ENCODE measurements at regions not wholly inside any gene's neighbourhood (a gene's known extent, or its start where the extent isn't known, plus 50 kb on each side); places are given as distances from the start of the nearest gene placed in this dataset.

DNA sequence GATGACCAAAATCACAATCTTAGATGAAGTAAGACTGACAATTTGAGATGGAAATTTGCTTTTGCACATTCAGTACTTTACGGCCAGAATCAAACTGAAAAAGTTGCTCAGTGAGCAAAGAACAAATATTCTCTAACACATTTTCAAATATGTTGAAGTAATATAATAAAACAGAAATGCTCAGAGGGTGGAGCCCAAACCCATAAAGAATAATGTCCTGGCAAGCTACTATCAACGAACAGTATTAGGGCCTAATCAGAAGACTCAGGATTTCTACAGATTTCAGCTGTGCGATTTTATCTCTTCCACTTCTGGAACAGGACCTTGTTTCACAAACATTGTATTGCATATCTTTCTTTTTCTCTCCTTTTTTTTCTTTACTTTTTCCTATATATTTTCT, 505.0 kb downstream of the TECRL start:
- H3K27me3 Mint-ChIP-seq (ENCODE audit: unreplicated experiment) = no peaks in the 10 kb centered on the region
- intact Hi-C loops (cut with micrococcal nuclease; ENCODE audit: unreplicated experiment) = no loop called here
- H3K4me3 Mint-ChIP-seq (ENCODE audit: low read depth, unreplicated experiment) = no peak overlapping the region
- CTCF ChIA-PET = no interaction called here
- no peak for DNase-seq
- no peaks in the 10 kb centered on the region for H3K36me3 Mint-ChIP-seq (ENCODE audit: insufficient read depth, unreplicated experiment)
- H3K27ac Mint-ChIP-seq (ENCODE audit: unreplicated experiment) = no peak overlapping the region
- no peaks in the 10 kb centered on the region for H3K4me1 Mint-ChIP-seq (ENCODE audit: low read depth, unreplicated experiment)
- no TSS peak for BruUV-seq (replicated peaks)
- peaks cover 9% of the 10 kb centered on the region for H3K9me3 Mint-ChIP-seq (ENCODE audit: low read depth, unreplicated experiment)
- TF ChIP-seq, protein P1, sequence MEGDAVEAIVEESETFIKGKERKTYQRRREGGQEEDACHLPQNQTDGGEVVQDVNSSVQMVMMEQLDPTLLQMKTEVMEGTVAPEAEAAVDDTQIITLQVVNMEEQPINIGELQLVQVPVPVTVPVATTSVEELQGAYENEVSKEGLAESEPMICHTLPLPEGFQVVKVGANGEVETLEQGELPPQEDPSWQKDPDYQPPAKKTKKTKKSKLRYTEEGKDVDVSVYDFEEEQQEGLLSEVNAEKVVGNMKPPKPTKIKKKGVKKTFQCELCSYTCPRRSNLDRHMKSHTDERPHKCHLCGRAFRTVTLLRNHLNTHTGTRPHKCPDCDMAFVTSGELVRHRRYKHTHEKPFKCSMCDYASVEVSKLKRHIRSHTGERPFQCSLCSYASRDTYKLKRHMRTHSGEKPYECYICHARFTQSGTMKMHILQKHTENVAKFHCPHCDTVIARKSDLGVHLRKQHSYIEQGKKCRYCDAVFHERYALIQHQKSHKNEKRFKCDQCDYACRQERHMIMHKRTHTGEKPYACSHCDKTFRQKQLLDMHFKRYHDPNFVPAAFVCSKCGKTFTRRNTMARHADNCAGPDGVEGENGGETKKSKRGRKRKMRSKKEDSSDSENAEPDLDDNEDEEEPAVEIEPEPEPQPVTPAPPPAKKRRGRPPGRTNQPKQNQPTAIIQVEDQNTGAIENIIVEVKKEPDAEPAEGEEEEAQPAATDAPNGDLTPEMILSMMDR (IDR thresholded peaks at IDR 0.05; ENCODE audit: unreplicated experiment) = no peak

DNA sequence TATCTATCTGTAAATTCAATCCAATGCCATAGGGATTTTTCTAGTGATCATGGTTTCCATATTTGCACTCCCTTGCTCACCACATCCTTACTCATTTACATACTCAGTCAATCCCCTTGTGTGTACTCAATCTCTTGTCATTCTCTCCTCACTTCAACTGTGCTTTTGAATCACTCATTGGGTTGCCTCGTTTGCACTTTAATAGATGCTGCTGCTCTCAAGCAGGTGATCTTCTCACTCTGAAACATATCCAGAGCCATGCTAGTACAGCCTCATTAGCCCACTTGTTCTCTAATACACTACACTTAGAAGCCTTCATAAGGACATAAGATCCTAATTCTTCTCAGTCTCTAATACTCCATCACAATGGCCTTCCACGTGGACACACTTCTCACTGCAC, 507.9 kb downstream of the TECRL start:
- no TSS peak for BruUV-seq (replicated peaks)
- TF ChIP-seq, protein P1 (IDR thresholded peaks at IDR 0.05; ENCODE audit: unreplicated experiment) = no peak
- intact Hi-C loops (cut with micrococcal nuclease; ENCODE audit: unreplicated experiment) = no loop called here
- no peak overlapping the region for H3K27ac Mint-ChIP-seq (ENCODE audit: unreplicated experiment)
- H3K9me3 Mint-ChIP-seq (ENCODE audit: low read depth, unreplicated experiment) = peaks cover 9% of the 10 kb centered on the region
- no peak for DNase-seq
- H3K4me1 Mint-ChIP-seq (ENCODE audit: low read depth, unreplicated experiment) = no peaks in the 10 kb centered on the region
- H3K36me3 Mint-ChIP-seq (ENCODE audit: insufficient read depth, unreplicated experiment) = no peaks in the 10 kb centered on the region
- H3K4me3 Mint-ChIP-seq (ENCODE audit: low read depth, unreplicated experiment) = no peak overlapping the region
- H3K27me3 Mint-ChIP-seq (ENCODE audit: unreplicated experiment) = no peaks in the 10 kb centered on the region
- CTCF ChIA-PET = no interaction called here

GRCh38 chr4:63898961-63899360, 510.3 kb downstream of the TECRL start:
- H3K27me3 Mint-ChIP-seq (ENCODE audit: unreplicated experiment) = no peaks in the 10 kb centered on the region
- intact Hi-C loops (cut with micrococcal nuclease; ENCODE audit: unreplicated experiment) = no loop called here
- peaks cover 7% of the 10 kb centered on the region for H3K9me3 Mint-ChIP-seq (ENCODE audit: low read depth, unreplicated experiment)
- CTCF ChIA-PET = no interaction called here
- H3K27ac Mint-ChIP-seq (ENCODE audit: unreplicated experiment) = no peak overlapping the region
- H3K4me1 Mint-ChIP-seq (ENCODE audit: low read depth, unreplicated experiment) = no peaks in the 10 kb centered on the region
- TF ChIP-seq, protein P1 (IDR thresholded peaks at IDR 0.05; ENCODE audit: unreplicated experiment) = no peak
- no peak overlapping the region for H3K4me3 Mint-ChIP-seq (ENCODE audit: low read depth, unreplicated experiment)
- no peaks in the 10 kb centered on the region for H3K36me3 Mint-ChIP-seq (ENCODE audit: insufficient read depth, unreplicated experiment)
- BruUV-seq (replicated peaks) = no TSS peak
- DNase-seq = no peak

GRCh38 chr4:63894161-63894560, 515.1 kb downstream of the TECRL start:
- BruUV-seq (replicated peaks) = no TSS peak
- Mint-ChIP-seq H3K4me1 (ENCODE audit: low read depth, unreplicated experiment) (no peaks in the 10 kb centered on the region), H3K9me3 (ENCODE audit: low read depth, unreplicated experiment) (peaks cover 5% of the 10 kb centered on the region), H3K27ac (ENCODE audit: unreplicated experiment) (no peak overlapping the region), H3K36me3 (ENCODE audit: insufficient read depth, unreplicated experiment) (no peaks in the 10 kb centered on the region), H3K27me3 (ENCODE audit: unreplicated experiment) (no peaks in the 10 kb centered on the region), H3K4me3 (ENCODE audit: low read depth, unreplicated experiment) (no peak overlapping the region)
- CTCF ChIA-PET = no interaction called here
- DNase-seq = no peak
- intact Hi-C loops (cut with micrococcal nuclease; ENCODE audit: unreplicated experiment) = no loop called here
- TF ChIP-seq, protein P1 (IDR thresholded peaks at IDR 0.05; ENCODE audit: unreplicated experiment) = no peak

DNA sequence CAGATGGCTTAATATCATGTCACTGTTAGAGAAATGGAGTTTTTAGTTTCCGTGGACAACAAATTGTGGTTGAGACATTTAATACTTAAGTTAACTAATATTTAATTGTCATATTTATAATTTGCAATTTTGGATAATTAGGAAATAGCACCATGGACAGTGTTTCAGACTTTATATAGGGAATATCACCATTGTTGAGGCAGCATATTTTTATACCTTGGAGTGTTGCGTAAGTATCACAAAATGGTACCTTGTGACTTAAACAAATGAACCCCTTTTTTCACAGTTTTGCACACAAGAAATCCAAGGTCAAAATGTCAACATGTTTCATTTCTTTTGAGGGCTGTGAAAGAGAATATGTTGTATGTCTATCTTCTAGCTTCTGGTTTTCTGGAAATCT, 539.9 kb downstream of the TECRL start:
- BruUV-seq (replicated peaks) = no TSS peak
- Mint-ChIP-seq H3K4me3 (ENCODE audit: low read depth, unreplicated experiment) (no peak overlapping the region), H3K27me3 (ENCODE audit: unreplicated experiment) (no peaks in the 10 kb centered on the region), H3K4me1 (ENCODE audit: low read depth, unreplicated experiment) (no peaks in the 10 kb centered on the region), H3K9me3 (ENCODE audit: low read depth, unreplicated experiment) (peaks cover 10% of the 10 kb centered on the region), H3K36me3 (ENCODE audit: insufficient read depth, unreplicated experiment) (no peaks in the 10 kb centered on the region), H3K27ac (ENCODE audit: unreplicated experiment) (no peak overlapping the region)
- intact Hi-C loops (cut with micrococcal nuclease; ENCODE audit: unreplicated experiment) = no loop called here
- TF ChIP-seq, protein P1 (IDR thresholded peaks at IDR 0.05; ENCODE audit: unreplicated experiment) = no peak
- DNase-seq = no peak
- CTCF ChIA-PET = no interaction called here
